ENCODE measurements at regions not wholly inside any gene's neighbourhood (a gene's known extent, or its start where the extent isn't known, plus 50 kb on each side); places are given as distances from the start of the nearest gene placed in this dataset.

- ChIA-PET POLR2A (no interaction called here), SMC1A (ENCODE audit: uncharacterized antibody, unreplicated experiment) (interaction anchor here (1.1 kb wide), 1 partner anchor 9 kb away, joined by 3 read pairs; no protein-coding TSS in a partner anchor), RAD21 (ENCODE audit: unreplicated experiment) (no interaction called here), CTCF (no interaction called here)
- Histone ChIP-seq H3K27me3 (replicated peaks in 1 of 2; ENCODE audit: control insufficient read depth in 2 of 2, insufficient read depth in 2 of 2, low read length in 1 of 2) (no peaks in the 10 kb centered on the region), H3K9ac (ENCODE audit: control insufficient read depth, insufficient read depth, low read length) (no peak overlapping the region), H3K4me1 (ENCODE audit: control insufficient read depth, insufficient read depth, low read length) (no peaks in the 10 kb centered on the region), H2AFZ (ENCODE audit: control insufficient read depth, low read depth, low read length) (no peak overlapping the region), H3K4me2 (ENCODE audit: control insufficient read depth, insufficient read depth) (no peak overlapping the region), H3K27ac (ENCODE audit: control insufficient read depth, insufficient read depth) (no peak overlapping the region), H3K4me3 (no peak overlapping the region), H3K36me3 (ENCODE audit: control insufficient read depth in 2 of 2, insufficient read depth in 2 of 2, low read length in 1 of 2) (no peaks in the 10 kb centered on the region), H3K9me3 (replicated peaks; ENCODE audit: control insufficient read depth, insufficient read depth, low read length) (no peaks in the 10 kb centered on the region), H4K20me1 (ENCODE audit: control insufficient read depth, insufficient read depth) (no peaks in the 10 kb centered on the region), H3K79me2 (ENCODE audit: control insufficient read depth, insufficient read depth, low read length) (no peaks in the 10 kb centered on the region)
- 50% methylated on average over 14 of the region's 14 CpGs for WGBS (ENCODE audit: insufficient coverage, insufficient replicate concordance, low lambda C conversion rate, missing lambda C conversion rate)
- peak; percentile 85 for TF ChIP-seq BCL3 (IDR thresholded peaks at IDR 0.05; ENCODE audit: borderline replicate concordance, insufficient read depth, low read depth, low read length, poor library complexity, severe bottlenecking)
- TF ChIP-seq HSF1 (IDR thresholded peaks at IDR 0.05; ENCODE audit: low read depth, low read length), result no peak
- intact Hi-C loops (cut with micrococcal nuclease; ENCODE audit: unreplicated experiment), result no loop called here
- no TSS peak for BruUV-seq (replicated peaks)
- in situ Hi-C loops (cut with MboI), result no loop called here
- no peak for DNase-seq (ENCODE audit: low read depth, low spot score)
- no peak for ATAC-seq
- no peak for FAIRE-seq
These were observed 110.3 kb downstream of the C16orf95 start for GRCh38 chr16:87206646-87207451.

GRCh38 chr16:87207509-87207908 lies 109.7 kb downstream of the C16orf95 start:
- FAIRE-seq (no peak), DNase-seq (ENCODE audit: low read depth, low spot score) (no peak), ATAC-seq (no peak)
- WGBS (ENCODE audit: insufficient coverage, insufficient replicate concordance, low lambda C conversion rate, missing lambda C conversion rate), result 60% methylated on average over 7 of the region's 7 CpGs
- H3K79me2 ChIP-seq (ENCODE audit: control insufficient read depth, insufficient read depth, low read length), result no peaks in the 10 kb centered on the region
- H2AFZ ChIP-seq (ENCODE audit: control insufficient read depth, low read depth, low read length), result no peak overlapping the region
- no peaks in the 10 kb centered on the region for H4K20me1 ChIP-seq (ENCODE audit: control insufficient read depth, insufficient read depth)
- no peak overlapping the region for H3K9ac ChIP-seq (ENCODE audit: control insufficient read depth, insufficient read depth, low read length)
- POLR2A ChIA-PET, result no interaction called here
- no peaks in the 10 kb centered on the region for H3K27me3 ChIP-seq (replicated peaks in 1 of 2; ENCODE audit: control insufficient read depth in 2 of 2, insufficient read depth in 2 of 2, low read length in 1 of 2)
- RAD21 ChIA-PET (ENCODE audit: unreplicated experiment), result no interaction called here
- H3K4me2 ChIP-seq (ENCODE audit: control insufficient read depth, insufficient read depth), result no peak overlapping the region
- H3K36me3 ChIP-seq (ENCODE audit: control insufficient read depth in 2 of 2, insufficient read depth in 2 of 2, low read length in 1 of 2), result no peaks in the 10 kb centered on the region
- SMC1A ChIA-PET (ENCODE audit: uncharacterized antibody, unreplicated experiment), result interaction anchor here (1.1 kb wide), 1 partner anchor 9 kb away, joined by 3 read pairs; no protein-coding TSS in a partner anchor
- no peak overlapping the region for H3K27ac ChIP-seq (ENCODE audit: control insufficient read depth, insufficient read depth)
- no peak overlapping the region for H3K4me3 ChIP-seq
- intact Hi-C loops (cut with micrococcal nuclease; ENCODE audit: unreplicated experiment) (no loop called here), in situ Hi-C loops (cut with MboI) (no loop called here)
- H3K9me3 ChIP-seq (replicated peaks; ENCODE audit: control insufficient read depth, insufficient read depth, low read length), result no peaks in the 10 kb centered on the region
- CTCF ChIA-PET, result no interaction called here
- H3K4me1 ChIP-seq (ENCODE audit: control insufficient read depth, insufficient read depth, low read length), result no peaks in the 10 kb centered on the region
- BruUV-seq (replicated peaks), result no TSS peak
- TF ChIP-seq MAX (IDR thresholded peaks at IDR 0.05; ENCODE audit: low read depth, low read length), result no peak
- no peak for TF ChIP-seq ZBTB40 (IDR thresholded peaks at IDR 0.05; ENCODE audit: borderline replicate concordance)
- no peak for TF ChIP-seq NFYA (IDR thresholded peaks at IDR 0.05; ENCODE audit: borderline replicate concordance, low read depth, low read length)
- no peak for TF ChIP-seq STAT1 (conservative IDR thresholded peaks at IDR 0.05)
- TF ChIP-seq ZNF274 (IDR thresholded peaks at IDR 0.05; ENCODE audit: insufficient read depth, insufficient read length), result no peak
- TF ChIP-seq SREBF1 (IDR thresholded peaks at IDR 0.05; ENCODE audit: low read length), result no peak
- no peak for TF ChIP-seq TAF1 (IDR thresholded peaks at IDR 0.05; ENCODE audit: borderline replicate concordance, low read depth, low read length)
